GF-D8 (cell line): ENCODE measurements at regions not wholly inside any gene's neighbourhood (a gene's known extent, or its start where the extent isn't known, plus 50 kb on each side); places are given as distances from the start of the nearest gene placed in this dataset.
"Not testable (repeated sequence)": the region's sequence is repeated elsewhere in the genome, so short reads cannot be mapped to it uniquely, and the experiment has no call there.

Experiments
- DNase-seq: peaks from one replicate; lab custom pipeline; 2025; lab: John Stamatoyannopoulos, UW

DNA sequence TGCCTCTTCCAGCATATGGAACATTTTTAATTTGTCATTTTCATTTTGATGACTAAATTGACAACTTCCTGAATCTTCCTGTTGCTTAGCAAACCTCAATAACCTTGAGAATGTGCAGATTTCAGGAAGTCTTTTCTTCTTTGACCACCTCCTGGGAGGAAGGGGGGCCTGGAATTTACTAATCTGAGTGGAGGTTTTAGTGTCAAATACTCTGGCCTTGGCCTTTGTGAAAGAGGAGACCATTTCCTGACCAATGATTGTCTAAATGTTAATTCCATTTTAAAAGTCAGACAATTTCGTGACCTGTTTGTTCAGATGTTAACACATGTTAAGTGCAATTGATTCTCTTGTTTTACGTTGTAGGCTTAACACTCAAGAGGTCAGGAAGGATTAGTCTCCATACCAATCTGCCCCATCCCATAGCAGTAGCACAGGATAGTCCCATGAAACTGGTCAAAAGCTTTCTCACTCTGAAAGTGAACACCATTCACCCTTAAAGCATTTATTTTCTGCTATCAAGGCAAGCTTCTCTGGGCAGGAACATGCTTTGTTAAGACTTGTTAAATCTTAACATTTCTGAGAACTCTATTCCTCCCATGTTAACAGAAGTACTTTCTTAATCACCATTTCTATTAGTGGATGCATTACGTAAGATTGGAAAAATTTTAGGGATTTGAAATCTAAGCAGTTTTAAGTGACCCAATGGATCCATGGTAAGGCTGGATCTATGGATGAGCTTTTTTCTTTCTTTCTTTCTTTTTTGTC is 219.6 kb downstream of the RND3 start:
- DNase-seq, result no peak

DNA sequence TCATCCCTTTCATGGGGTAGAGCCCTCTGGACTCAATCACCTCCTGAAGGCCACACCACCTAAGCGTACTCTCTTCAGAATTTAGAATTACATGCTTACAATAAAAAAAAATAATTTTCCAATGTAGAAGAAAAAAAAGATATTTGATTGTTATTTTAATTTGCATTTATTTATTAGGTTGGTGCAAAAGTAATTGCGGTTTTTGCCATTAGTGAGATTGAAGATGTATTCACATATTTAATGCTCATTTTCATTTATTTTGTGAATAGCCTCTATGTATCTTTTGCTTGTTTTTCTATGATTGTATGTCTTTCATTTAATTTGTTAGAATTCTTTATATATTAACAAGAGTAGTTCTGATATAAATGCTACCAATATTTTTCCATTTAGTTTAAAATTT is 220.5 kb downstream of the RND3 start:
- no peak for DNase-seq

DNA sequence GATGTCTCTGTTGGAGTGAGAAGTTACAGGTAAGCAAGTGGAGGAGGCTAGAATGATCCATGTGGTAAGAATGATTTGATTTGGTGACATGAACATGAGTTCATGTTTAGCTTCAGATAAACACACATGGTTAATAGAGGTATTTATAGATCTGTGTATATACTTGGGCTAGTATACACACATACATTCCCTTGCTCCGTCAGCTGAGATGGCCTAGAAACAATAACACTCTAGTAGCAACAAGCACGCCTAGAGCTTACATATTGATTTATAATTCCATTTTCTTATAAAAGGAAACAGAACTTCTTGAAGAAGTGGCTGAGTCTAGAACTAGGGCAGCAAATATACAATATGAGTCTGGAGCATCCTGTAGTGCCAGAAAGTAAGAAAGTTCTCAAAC is 223.0 kb downstream of the RND3 start:
- no peak for DNase-seq

DNA sequence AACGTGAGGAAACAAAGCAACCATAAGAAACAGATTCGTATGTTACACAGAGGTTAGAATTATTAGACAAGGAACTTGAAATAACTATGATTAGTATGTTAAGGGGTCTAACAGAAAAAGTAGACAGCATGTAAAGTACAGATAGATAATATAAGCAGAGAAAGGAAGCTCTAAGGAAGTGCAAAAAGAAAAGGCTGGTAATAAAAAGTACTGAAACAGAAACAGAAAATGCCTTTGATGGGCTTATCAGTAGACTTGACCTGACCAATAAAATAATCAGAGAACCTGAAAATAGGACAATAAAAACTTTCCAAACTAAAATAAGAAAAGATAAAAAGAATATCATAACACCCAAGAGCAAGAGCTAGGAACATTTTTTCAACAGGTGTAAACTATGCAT is 225.8 kb downstream of the RND3 start:
- DNase-seq, result no peak

DNA sequence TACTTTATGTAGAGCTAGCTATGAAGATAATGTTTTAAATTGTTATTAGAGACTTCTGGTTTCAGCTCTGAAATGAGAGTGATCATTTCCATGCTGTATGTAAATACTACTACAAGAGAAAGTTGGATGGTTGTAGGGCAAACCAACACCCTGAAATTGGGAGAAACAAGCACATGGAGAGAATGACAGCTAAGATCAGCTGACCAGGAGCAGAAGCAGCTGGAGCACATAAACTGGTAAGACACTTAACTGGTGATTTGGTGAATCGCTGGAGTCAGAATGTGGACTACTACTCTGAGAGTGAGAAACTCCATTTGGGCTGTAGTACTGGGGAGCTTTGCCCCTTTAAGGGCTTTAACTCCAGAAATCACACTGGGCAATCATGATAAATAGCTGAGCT is 226.8 kb downstream of the RND3 start:
- no peak for DNase-seq

DNA sequence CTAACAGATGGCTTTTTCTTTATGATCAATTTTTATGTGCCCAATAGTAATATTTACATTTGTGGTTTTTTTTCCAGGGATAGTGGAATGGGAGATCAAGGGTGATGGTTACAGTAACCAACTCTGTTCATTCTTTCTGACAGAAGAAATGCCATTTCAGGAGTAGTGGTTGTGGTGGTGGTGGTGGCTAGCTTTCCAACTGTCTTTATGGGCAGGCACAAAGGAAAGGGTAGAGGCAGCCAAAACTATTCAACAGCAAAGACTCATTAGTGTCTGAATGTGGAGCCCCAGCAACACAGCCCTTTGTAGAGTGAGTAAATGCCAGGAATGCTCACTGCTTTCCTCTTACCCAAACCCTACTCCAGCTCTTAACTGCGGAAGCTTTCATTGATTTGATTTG is 227.7 kb downstream of the RND3 start:
- DNase-seq, result no peak

DNA sequence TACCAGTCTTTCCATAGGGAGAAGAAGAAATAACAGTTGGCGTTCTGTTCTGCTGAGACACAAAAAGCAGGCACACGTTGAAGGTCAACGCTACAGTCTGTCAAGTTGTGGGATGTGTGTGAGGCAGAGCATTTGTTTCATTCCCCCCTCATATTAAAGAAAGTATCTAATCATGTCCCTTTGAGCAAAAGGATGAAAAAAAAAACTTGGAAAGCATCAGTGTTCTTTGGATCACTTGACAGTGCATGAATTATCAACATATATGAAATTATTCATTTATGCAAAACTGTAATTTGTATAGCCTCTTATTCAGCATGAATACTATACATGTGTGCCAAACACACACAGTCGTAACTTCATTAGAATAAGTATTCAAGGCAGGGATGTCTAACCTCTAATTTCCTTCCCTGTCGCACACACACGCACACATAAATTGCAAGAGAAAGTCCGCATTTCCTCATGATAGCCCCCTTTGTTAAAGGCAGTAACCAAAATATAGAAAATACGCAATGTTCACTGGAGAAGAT is 228.6 kb downstream of the RND3 start:
- DNase-seq, result no peak

DNA sequence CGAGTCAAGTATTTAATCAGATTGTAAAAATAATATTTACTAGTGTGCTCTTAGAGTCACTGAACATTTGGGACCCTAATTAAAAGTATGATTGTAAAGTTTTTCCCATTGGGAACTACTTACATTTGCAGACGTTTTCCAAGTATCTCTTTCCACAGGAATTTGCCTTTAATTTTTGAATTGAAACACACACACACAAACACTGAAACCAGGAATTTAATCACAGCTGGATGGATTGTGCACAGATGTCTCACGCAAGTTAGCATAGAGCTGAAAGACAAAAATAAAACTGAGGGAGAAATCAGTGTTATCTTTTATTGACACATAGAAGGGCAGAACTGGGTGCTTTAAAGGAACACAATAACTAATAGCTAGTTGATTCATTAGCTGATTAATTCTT is 230.7 kb downstream of the RND3 start:
- DNase-seq, result no peak

DNA sequence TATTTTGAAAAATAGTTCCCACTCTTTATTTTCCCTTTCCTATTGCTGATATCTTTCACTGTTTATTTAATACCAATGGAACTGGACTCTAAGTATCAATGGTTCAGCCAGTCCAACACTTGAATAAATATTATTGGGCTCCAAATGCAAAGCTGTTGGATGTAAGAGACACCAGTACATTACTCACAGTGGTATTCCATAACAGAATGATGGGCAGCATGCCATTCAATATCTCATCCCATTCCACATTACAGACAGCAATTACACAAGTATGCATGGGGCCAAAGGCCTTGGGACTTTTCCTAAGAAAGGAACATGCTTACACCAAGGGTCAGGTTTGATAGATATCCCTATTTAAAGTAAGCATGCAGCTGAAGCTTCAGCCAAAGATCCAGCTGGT is 231.9 kb downstream of the RND3 start:
- no peak for DNase-seq

DNA sequence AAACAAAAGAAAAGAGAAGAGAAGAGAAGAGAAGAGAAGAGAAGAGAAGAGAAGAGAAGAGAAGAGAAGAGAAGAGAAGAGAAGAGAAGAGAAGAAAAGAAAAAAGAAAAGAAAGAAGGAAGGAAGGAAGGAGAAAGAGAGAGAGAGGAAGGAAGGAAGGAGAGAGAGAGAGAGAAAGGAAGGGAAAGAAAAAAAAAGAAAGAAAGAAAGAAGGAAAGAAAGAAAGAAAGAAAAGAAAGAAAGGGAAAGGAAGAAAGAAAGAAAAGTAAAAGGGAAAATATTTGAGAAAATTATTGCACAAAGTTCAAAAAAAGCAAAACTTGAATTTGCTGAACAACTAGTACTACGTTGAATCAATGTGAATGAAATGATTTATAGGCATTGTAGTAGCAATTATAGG is 237.7 kb downstream of the RND3 start:
- not testable (repeated sequence) for DNase-seq

DNA sequence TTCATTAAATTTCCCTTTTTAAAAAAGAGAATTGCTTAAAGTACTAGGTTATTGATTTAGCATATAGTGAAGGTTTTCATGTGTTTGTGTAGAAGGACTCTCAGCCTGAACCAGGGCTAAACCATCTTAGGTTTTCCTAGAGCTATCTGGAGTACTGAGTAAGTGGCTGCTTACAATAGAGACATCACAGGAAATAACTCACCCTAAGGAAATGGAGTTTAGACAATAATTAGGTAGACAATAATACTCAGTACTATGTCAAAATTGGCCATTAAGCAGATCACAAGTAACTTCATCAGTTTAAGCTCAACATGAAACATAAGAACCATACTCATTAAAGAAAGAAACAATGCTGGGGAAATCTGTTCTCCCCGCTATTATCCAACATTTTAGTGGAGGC is 240.0 kb downstream of the RND3 start:
- DNase-seq, result no peak

DNA sequence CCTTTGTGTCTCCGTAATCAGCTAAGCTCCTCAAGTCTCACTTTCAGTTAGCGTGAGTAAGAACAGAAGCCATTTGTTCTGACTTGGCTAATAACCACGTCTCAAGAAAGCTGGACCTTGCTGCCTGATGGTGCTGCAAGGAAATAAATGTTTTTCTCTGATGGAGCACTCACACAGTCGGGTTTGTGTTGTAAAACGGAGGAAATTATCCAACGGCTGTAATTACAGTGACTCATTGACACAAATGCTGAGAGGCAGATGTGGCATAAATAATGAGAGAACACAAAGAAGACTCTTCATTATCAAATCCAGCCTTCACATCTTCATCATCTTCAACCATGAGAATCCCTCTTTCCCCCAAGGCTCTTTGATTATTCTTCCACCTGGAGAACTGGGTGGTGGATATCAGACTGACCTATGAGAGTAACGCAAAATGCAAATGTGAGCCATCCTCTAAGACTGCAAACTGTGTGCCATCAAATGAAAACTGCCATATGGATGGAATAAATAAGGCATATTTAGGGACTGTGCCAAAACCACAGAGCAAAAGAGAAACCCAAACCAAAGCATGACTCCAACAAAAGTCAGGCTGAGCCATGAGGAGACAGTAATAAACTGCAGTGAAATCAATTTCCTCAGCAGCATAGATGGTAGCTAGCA is 252.6 kb downstream of the RND3 start:
- DNase-seq, result no peak

DNA sequence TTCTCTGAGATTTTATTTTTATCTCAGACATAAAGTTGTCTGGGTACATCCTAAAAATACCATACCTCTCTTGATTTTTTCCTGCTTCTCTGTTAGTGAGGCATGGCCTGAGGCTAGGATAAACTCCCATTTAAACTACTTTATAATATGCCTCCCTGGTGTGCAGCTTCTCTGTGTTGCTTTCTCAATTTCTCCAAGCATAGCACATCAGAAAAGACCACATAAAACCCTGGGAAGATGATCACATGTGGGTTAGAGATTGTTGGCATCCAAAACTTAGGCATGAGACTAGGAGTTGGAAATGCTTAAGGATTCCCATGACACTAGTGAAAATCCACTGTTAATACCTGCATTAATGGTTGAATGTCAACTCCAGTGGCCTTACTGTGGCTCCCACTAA is 254.6 kb downstream of the RND3 start:
- DNase-seq, result no peak

DNA sequence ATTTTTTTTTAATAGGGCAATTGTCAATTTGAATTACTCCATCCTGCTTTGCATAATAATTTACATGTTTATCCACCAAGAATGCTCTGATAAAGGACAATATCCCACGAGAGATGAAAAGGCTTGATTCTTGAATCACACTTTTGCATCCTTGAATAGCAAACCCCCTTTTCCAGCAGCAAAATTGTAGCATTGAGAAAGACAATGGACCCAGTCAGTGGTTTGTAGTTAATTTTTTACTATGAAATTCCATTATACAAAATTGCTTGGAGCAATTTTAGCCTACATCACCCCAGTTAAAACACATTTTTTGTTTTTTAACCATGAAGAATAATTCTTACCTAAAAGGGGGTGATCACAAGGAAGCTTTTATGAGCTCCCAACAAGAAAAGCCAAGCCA is 255.1 kb downstream of the RND3 start:
- DNase-seq, result no peak

DNA sequence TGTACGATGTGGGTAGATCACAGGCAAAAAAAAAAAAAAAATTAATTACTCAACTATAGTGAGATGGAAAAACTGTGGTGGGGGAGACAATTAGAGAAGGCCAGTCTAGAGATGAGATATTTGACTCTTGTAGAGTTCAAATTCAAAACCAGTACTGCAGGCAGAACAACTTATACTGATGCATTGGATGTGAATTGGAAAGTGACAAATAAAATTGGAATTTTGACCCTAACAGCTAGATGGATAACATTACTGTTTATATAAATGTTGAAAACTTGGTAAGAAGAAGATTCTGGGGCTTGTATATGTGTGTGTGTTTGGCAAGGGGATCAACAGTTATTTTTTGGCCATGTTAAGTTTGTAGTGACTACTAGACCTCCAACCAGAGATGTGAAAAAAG is 256.9 kb downstream of the RND3 start:
- DNase-seq, result no peak

DNA sequence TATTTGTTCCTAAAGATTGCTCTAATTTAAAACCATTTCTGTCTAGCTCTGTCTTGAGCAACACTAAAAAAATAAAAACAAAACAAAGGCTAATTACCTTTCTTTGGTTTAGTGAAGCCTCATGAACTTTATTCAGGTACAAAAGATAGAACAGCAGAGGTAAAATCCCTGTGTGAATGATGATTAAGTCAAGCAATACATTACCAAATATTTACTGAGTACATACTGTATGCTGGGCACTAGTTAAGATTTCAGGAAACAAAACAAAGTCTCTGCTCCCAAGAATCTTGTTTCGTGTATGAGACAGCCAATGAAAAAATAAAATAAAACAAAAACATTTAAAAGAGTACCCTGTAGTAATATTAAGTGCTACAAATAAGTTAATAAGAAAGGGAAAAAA is 257.5 kb downstream of the RND3 start:
- no peak for DNase-seq

DNA sequence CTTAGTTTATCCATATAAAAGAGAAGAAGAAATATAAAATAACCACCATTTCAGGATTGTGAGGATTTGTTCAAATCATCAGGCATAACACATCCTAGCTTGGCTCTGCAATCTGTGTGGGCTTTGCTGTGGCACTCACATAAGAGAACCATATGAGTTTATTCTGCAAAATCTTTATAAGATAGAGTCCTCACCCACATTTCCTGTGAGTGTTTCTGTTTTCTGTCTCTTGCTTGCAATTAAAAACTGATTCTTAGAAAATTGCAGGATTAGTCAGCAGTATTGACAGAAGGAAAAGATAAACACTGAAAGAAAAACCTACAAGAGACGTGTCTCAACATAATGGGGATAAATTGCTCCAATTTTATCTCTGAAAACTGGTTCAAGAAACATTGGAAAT is 258.5 kb downstream of the RND3 start:
- no peak for DNase-seq

DNA sequence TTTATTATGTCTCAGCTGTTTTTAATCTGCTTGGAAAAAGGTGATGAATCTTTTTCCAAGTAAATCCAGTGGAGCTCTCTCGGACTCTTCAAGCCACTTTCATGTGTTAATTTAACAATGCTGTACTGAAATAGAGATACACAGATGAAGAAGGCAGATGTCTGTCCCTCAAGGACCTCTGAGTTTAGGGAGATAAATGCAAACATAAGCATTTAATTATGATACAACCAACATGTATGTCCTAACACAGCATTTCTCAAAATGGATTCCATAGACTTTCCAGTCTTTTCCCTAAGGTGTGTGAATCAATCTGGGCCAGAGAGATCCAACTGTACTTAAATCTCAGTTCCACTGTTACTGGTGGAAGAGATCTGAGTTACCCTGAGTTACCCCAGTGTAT is 262.4 kb downstream of the RND3 start:
- no peak for DNase-seq

DNA sequence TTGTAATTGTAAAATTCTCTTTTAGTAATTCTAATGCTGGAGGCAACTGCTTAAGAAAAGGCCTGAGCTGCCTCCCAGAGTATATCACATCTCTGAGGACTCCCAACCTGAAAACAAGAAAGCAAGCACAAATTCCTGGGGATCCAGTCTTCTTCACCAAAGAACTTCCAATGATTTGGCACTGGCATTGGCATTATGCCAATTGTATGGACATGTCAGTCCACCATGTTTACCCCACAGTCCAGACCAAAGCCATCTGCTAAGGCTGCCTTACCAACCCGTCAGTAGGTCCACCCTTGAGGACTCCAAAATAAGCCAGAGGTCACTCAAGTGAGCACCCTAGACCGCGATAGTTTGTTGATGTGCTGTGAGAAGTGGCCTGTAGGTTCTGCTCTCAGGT is 263.1 kb downstream of the RND3 start:
- no peak for DNase-seq

DNA sequence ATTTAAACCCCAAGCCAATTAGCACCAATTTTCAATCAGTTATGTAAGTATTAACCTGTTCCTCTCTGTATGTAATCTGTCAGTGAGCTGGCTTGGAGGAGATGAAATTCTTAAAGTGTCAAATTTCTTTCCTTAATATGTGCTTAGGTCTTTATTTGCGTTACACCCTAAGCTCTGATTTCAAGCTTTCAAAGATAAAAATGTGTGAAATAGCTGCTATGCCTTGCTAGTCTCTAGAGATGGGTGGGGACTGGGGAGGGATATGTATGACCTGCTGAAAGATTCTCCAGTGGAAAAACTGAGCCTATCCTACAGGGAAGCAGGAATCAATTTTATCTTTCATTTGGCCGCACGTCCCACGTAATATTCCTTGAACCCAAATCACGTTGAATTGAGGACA is 264.5 kb downstream of the RND3 start:
- no peak for DNase-seq

DNA sequence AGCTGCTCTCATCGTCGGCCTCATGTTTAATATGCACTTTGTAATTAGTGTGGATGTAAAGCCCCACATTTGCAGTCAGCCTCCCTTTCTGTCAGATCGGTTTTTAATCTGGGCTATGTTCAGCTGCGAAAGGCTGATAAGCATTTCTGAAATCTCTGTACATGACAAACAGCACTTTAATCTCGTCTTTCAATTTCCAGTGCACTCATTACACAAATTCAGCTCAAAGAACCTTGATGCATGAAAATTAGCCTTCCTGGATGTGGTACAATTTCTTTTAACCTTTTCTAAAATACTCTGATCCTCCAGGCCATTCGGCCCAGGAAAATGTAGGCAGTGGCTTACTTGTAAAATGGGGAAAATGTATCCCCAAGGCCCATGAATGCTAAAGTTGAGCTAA is 265.1 kb downstream of the RND3 start:
- no peak for DNase-seq

DNA sequence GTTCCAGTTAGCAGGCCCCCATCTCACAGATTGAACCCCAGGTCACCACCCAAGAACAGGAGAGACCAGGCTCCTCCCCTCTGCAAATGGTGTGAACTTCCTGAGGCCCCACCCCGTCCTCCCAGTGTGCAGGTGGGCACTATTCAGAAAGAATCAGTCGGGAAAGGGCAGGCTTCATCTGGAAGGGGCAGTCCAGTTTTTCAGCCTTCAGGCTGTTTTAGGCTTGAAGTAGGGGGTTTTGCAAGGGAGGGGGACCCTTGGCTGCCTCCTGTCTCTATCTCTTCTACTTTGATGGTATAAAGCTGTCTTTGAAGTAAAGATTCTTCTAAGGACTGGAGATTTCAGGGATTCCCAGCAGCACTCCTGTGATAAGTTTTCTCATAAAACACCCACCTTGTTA is 267.6 kb downstream of the RND3 start:
- no peak for DNase-seq

DNA sequence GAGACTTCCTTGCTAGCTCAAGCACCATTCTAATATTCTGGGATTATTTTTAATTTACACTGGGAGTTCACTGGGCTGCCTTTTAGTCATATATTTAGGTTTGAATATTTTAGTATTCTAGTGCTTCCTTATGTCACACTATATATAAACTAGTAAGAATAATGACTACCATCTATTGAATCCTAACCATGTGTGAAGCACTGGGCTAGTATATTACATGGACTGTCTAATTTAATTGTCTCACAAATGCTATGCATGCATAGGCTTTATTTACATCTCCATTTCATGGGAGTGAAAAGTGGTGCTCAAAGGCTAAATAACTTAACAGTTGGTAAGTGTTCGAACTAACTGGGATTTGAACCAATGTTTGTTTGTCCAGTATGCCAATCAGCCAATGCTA is 272.4 kb downstream of the RND3 start:
- DNase-seq, result no peak

DNA sequence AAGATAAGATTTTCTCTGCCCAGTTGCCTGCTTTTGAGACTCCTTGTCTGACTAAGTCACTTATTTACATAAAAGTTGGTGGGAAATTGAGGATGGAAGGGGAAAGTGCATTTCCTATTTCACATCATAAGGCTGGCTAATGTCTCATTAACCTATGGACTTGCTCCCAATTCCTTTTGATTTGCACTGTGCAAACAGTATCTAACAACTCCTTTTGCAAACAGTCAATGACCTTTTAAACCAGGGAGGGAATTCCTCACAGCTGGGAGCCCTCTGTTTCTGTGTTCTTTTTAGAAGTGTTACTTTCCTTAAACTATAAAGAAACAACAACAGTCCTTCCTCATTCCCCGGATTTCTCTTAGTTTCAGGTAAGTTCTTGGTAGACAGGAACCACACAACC is 272.8 kb downstream of the RND3 start:
- DNase-seq, result no peak
